GM23248 (cell line): ENCODE measurements at regions not wholly inside any gene's neighbourhood (a gene's known extent, or its start where the extent isn't known, plus 50 kb on each side); places are given as distances from the start of the nearest gene placed in this dataset.

Experiments
- DNase-seq: peaks from one replicate; pipeline ENCODE4 v3.0.0-alpha.2; 2015
- H2AFZ ChIP-seq: fragments of 200-600 bp; sonication (generic); 2 replicates; pipeline ENCODE4 v1.6.1; 2016; ENCODE audit warnings: antibody characterized with exemption
- H3F3A ChIP-seq: fragments of 200-600 bp; sonication (generic); 2 replicates; pipeline ENCODE4 v1.6.1; 2016; ENCODE audit warnings: mild to moderate bottlenecking, antibody characterized with exemption, mixed run types; ENCODE audit not compliant: insufficient read depth
- H3K27ac ChIP-seq: fragments of 200-600 bp; sonication (generic); 2 replicates; pipeline ENCODE4 v1.5.1; 2016; ENCODE audit warnings: mild to moderate bottlenecking
- H3K27me3 ChIP-seq: fragments of 200-600 bp; sonication (generic); replicated peaks from 2 replicates; pipeline ENCODE4 v1.6.1; 2016; ENCODE audit warnings: mild to moderate bottlenecking; ENCODE audit not compliant: insufficient read depth
- H3K36me3 ChIP-seq: fragments of 200-600 bp; sonication (generic); 2 replicates; pipeline ENCODE4 v1.6.1; 2016; ENCODE audit warnings: low read depth, mild to moderate bottlenecking
- H3K4me1 ChIP-seq: fragments of 200-600 bp; sonication (generic); 2 replicates; pipeline ENCODE4 v1.6.1; 2016; ENCODE audit warnings: mild to moderate bottlenecking; ENCODE audit not compliant: insufficient read depth
- H3K4me2 ChIP-seq: fragments of 200-600 bp; sonication (generic); one replicate; pipeline ENCODE4 v1.6.1; 2016; ENCODE audit warnings: mild to moderate bottlenecking; ENCODE audit not compliant: unreplicated experiment
- H3K4me3 ChIP-seq: fragments of 200-600 bp; sonication (generic); 2 replicates; pipeline ENCODE4 v1.5.1; 2016; ENCODE audit warnings: mild to moderate bottlenecking
- H3K79me2 ChIP-seq: fragments of 200-600 bp; sonication (generic); 2 replicates; pipeline ENCODE4 v1.6.1; 2016; ENCODE audit warnings: mild to moderate bottlenecking; ENCODE audit not compliant: insufficient read depth
- H3K9ac ChIP-seq: fragments of 200-600 bp; sonication (generic); 2 replicates; pipeline ENCODE4 v1.6.1; 2016; ENCODE audit warnings: mild to moderate bottlenecking
- H3K9me2 ChIP-seq: fragments of 200-600 bp; sonication (generic); 2 replicates; pipeline ENCODE4 v1.6.1; 2016; ENCODE audit warnings: mixed run types, mild to moderate bottlenecking, moderate library complexity; ENCODE audit not compliant: insufficient read depth
- H3K9me3 ChIP-seq: fragments of 200-600 bp; sonication (generic); one replicate; pipeline ENCODE4 v1.6.1; 2017; ENCODE audit warnings: low read depth
- H4K20me1 ChIP-seq: fragments of 200-600 bp; sonication (generic); 2 replicates; pipeline ENCODE4 v1.6.0; 2016; ENCODE audit not compliant: insufficient read depth
- EZH2 ChIP-seq: fragments of 200-600 bp; sonication (generic); IDR thresholded peaks from 2 replicates; pipeline ENCODE4 v1.6.1; 2018; ENCODE audit warnings: antibody characterized with exemption, mild to moderate bottlenecking; ENCODE audit not compliant: insufficient read depth, poor library complexity, severe bottlenecking
- EZH2phosphoT487 ChIP-seq: fragments of 200-600 bp; sonication (generic); IDR thresholded peaks from 2 replicates; pipeline ENCODE4 v1.6.1; 2018; ENCODE audit warnings: antibody characterized with exemption, moderate library complexity, mild to moderate bottlenecking, low read depth; ENCODE audit not compliant: insufficient read depth
- WGBS, 2 experiments: methylation state at CpG; one replicate each; pipeline ENCODE4 v1.1.6; 2015 to 2017; ENCODE audit warnings: low lambda C conversion rate in 2 of 2, low coverage in 1 of 2; ENCODE audit errors: missing lambda C conversion rate in 2 of 2; 5-methylcytosine and 5-hydroxymethylcytosine counted together
- in situ Hi-C: fragments of 300-500 bp; cut with MboI; formaldehyde crosslinking; loops from 2 replicates; pipeline ENCODE4 v1.15.0; 2020

DNA sequence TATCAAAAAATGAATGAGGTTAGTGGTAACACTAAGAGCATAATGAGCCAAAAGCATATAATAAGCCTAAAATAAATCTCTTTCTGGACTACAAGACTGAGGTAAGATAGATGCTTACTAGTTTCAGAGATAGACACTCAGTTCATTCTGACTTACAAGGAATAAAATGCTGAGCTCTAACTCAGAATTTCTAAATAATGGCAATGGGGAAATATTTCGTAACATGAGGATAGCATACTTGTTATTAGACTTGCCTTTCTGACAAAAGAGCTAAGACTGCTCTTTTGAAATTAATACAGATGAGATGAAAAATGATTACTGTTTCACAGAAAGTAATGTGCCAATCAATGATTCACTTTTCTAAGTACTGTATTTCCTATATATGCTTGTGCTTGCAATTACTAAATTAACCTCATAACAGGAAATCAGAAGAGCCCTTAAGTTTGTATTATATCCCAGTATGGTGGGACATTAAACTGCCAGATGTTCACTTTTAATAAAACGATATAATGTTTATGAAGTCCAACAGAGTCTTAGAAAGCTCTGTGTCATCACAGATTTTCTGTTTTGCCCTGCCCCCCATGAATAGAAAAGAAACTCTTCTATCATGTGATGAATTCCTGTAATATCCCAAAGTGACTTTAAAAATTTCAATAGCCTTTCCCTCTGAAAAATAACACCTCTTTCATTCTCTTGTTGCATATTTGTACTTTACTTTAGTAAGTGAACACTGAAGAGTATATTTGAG is 2771.0 kb upstream of the PCDH20 start:
- no peaks in the 10 kb centered on the region for H3K27me3 ChIP-seq

GRCh38 chr13:64186071-64186470 is 2770.4 kb upstream of the PCDH20 start:
- H3K9me3 ChIP-seq = no peaks in the 10 kb centered on the region
- TF ChIP-seq EZH2phosphoT487 = no peak
- no peak for TF ChIP-seq EZH2
- 19 to 29% methylated on average over 1 of the region's 1 CpG for WGBS, 2 experiments

More for the DNA sequence above, 2771.0 kb upstream of the PCDH20 start:
- H3K9me3 ChIP-seq = no peaks in the 10 kb centered on the region
- no peak overlapping the region for H3K27ac ChIP-seq
- H3F3A ChIP-seq = no peaks in the 10 kb centered on the region
- no peaks in the 10 kb centered on the region for H4K20me1 ChIP-seq
- no peaks in the 10 kb centered on the region for H3K4me1 ChIP-seq
- TF ChIP-seq EZH2 (no peak), EZH2phosphoT487 (no peak)
- in situ Hi-C loops = no loop called here
- no peaks in the 10 kb centered on the region for H3K79me2 ChIP-seq
- H2AFZ ChIP-seq = no peak overlapping the region
- no peaks in the 10 kb centered on the region for H3K9me2 ChIP-seq
- DNase-seq = no peak
- no peak overlapping the region for H3K4me3 ChIP-seq
- H3K4me2 ChIP-seq = no peak overlapping the region
- no peaks in the 10 kb centered on the region for H3K36me3 ChIP-seq
- H3K9ac ChIP-seq = no peak overlapping the region
- whole genome bisulfite sequencing, 2 experiments = 0% methylated on average over 2 of the region's 2 CpGs

DNA sequence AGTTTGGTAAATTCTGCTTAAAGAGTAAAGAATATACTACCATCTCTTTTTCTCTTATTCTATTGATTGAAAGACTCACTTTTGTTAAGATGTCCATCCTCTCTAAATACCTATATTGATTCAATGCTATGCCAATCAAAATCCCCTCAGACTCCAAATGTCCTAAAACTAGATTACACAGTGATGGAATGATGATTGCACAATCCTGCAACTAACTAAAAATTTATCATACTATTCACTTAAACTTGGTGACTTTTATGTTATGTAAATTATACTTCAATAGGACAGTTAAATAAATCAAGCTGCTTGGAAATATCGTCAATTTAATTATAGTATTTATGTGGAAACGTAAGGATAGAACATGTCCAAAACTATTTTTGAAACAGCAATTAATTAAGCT is 2765.1 kb upstream of the PCDH20 start:
- no peaks in the 10 kb centered on the region for H3K36me3 ChIP-seq
- no peak overlapping the region for H3K9ac ChIP-seq
- WGBS, 2 experiments = 18 to 21% methylated on average over 2 of the region's 2 CpGs
- H3K4me3 ChIP-seq = no peak overlapping the region
- no peak overlapping the region for H3K27ac ChIP-seq
- H3K4me2 ChIP-seq = no peak overlapping the region
- H3F3A ChIP-seq = no peaks in the 10 kb centered on the region
- no peaks in the 10 kb centered on the region for H3K79me2 ChIP-seq
- no peaks in the 10 kb centered on the region for H3K9me3 ChIP-seq
- in situ Hi-C loops = no loop called here
- no peaks in the 10 kb centered on the region for H3K9me2 ChIP-seq
- TF ChIP-seq EZH2 (no peak), EZH2phosphoT487 (no peak)
- no peak for DNase-seq
- no peaks in the 10 kb centered on the region for H3K27me3 ChIP-seq
- H4K20me1 ChIP-seq = no peaks in the 10 kb centered on the region
- no peak overlapping the region for H2AFZ ChIP-seq
- H3K4me1 ChIP-seq = no peaks in the 10 kb centered on the region

More at GRCh38 chr13:64186071-64186470, 2770.4 kb upstream of the PCDH20 start:
- Histone ChIP-seq H3K4me1 (no peaks in the 10 kb centered on the region), H3K9ac (no peak overlapping the region), H3K27ac (no peak overlapping the region), H4K20me1 (no peaks in the 10 kb centered on the region), H3F3A (no peaks in the 10 kb centered on the region), H3K79me2 (no peaks in the 10 kb centered on the region), H3K36me3 (no peaks in the 10 kb centered on the region), H3K9me2 (no peaks in the 10 kb centered on the region), H2AFZ (no peak overlapping the region), H3K4me3 (no peak overlapping the region), H3K4me2 (no peak overlapping the region), H3K27me3 (no peaks in the 10 kb centered on the region)
- in situ Hi-C loops = no loop called here
- no peak for DNase-seq

- Histone ChIP-seq H2AFZ (no peak overlapping the region), H3K9ac (no peak overlapping the region), H4K20me1 (no peaks in the 10 kb centered on the region), H3K27ac (no peak overlapping the region), H3K4me3 (no peak overlapping the region), H3K9me2 (no peaks in the 10 kb centered on the region), H3K4me1 (no peaks in the 10 kb centered on the region), H3K36me3 (no peaks in the 10 kb centered on the region), H3K4me2 (no peak overlapping the region), H3K9me3 (no peaks in the 10 kb centered on the region), H3F3A (no peaks in the 10 kb centered on the region), H3K79me2 (no peaks in the 10 kb centered on the region), H3K27me3 (no peaks in the 10 kb centered on the region)
- in situ Hi-C loops = no loop called here
- no peak for DNase-seq
- TF ChIP-seq EZH2 = no peak
- no peak for TF ChIP-seq EZH2phosphoT487
- WGBS, 2 experiments = 21 to 36% methylated on average over 1 of the region's 1 CpG
Measured at GRCh38 chr13:64165826-64166225, 2750.2 kb upstream of the PCDH20 start.

GRCh38 chr13:64164435-64164834 is 2748.8 kb upstream of the PCDH20 start:
- Histone ChIP-seq H3K27ac (no peak overlapping the region), H3K4me3 (no peak overlapping the region), H3K36me3 (no peaks in the 10 kb centered on the region), H3K9me2 (no peaks in the 10 kb centered on the region), H3K9ac (no peak overlapping the region), H2AFZ (no peak overlapping the region), H3K4me1 (no peaks in the 10 kb centered on the region), H4K20me1 (no peaks in the 10 kb centered on the region), H3K4me2 (no peak overlapping the region), H3K27me3 (no peaks in the 10 kb centered on the region), H3K79me2 (no peaks in the 10 kb centered on the region), H3K9me3 (no peaks in the 10 kb centered on the region), H3F3A (no peaks in the 10 kb centered on the region)
- in situ Hi-C loops = no loop called here
- no peak for DNase-seq
- no peak for TF ChIP-seq EZH2
- TF ChIP-seq EZH2phosphoT487 = no peak
- 31 to 42% methylated on average over 4 of the region's 4 CpGs for WGBS, 2 experiments
